Stimulated activated CD4-positive, alpha-beta T cell treated with anti-CD3 and anti-CD28 coated beads, Interleukin-1b, Interleukin-23, amount 100 ng/mL, for 48 hours (primary cell): ENCODE measurements at regions not wholly inside any gene's neighbourhood (a gene's known extent, or its start where the extent isn't known, plus 50 kb on each side); places are given as distances from the start of the nearest gene placed in this dataset.
A peak's percentile ranks its signal among the peaks of the same experiment; 100 is the strongest.

Experiments used
- DNase-seq: peaks from one replicate; pipeline ENCODE4 v3.0.0-alpha.2; 2020

- DNase-seq = no peak
These were observed 360.0 kb upstream of the DDI1 start for GRCh38 chr11:103676413-103676812.

- DNase-seq = no peak
These were observed 355.6 kb upstream of the DDI1 start for GRCh38 chr11:103680826-103681225.

- DNase-seq = no peak
These were observed 354.6 kb upstream of the DDI1 start for GRCh38 chr11:103681855-103682254.

GRCh38 chr11:103682318-103683184 is 353.9 kb upstream of the DDI1 start:
- DNase-seq = peak; percentile 30

GRCh38 chr11:103683576-103683975 is 352.9 kb upstream of the DDI1 start:
- DNase-seq = no peak

- no peak for DNase-seq
These were observed 347.5 kb upstream of the DDI1 start for GRCh38 chr11:103688924-103689323.

- DNase-seq = no peak
These were observed 346.1 kb upstream of the DDI1 start for GRCh38 chr11:103690356-103690755.

- no peak for DNase-seq
These were observed 340.3 kb upstream of the DDI1 start for GRCh38 chr11:103696123-103696522.

- no peak for DNase-seq
These were observed 337.2 kb upstream of the DDI1 start for GRCh38 chr11:103699216-103699615.

- DNase-seq = no peak
These were observed 336.8 kb upstream of the DDI1 start for GRCh38 chr11:103699656-103700055.

- no peak for DNase-seq
These were observed 335.8 kb upstream of the DDI1 start for GRCh38 chr11:103700622-103701021.

- DNase-seq = no peak
These were observed 333.0 kb upstream of the DDI1 start for GRCh38 chr11:103703437-103703836.

GRCh38 chr11:103703954-103704353 is 332.5 kb upstream of the DDI1 start:
- no peak for DNase-seq

GRCh38 chr11:103705642-103706041 is 330.8 kb upstream of the DDI1 start:
- DNase-seq = no peak

GRCh38 chr11:103709371-103709770 is 327.1 kb upstream of the DDI1 start:
- no peak for DNase-seq

GRCh38 chr11:103714246-103714645 is 322.2 kb upstream of the DDI1 start:
- DNase-seq = no peak

GRCh38 chr11:103716363-103716762 is 320.1 kb upstream of the DDI1 start:
- no peak for DNase-seq

- DNase-seq = no peak
These were observed 309.2 kb upstream of the DDI1 start for GRCh38 chr11:103727262-103727661.

- no peak for DNase-seq
These were observed 306.8 kb upstream of the DDI1 start for GRCh38 chr11:103729617-103730016.

GRCh38 chr11:103730131-103730940 is 306.1 kb upstream of the DDI1 start:
- DNase-seq = no peak

GRCh38 chr11:103731670-103732069 is 304.8 kb upstream of the DDI1 start:
- DNase-seq = no peak

GRCh38 chr11:103733889-103734288 is 302.6 kb upstream of the DDI1 start:
- DNase-seq = no peak

GRCh38 chr11:103735497-103736032 is 300.9 kb upstream of the DDI1 start:
- no peak for DNase-seq
